ENCODE measurements at regions not wholly inside any gene's neighbourhood (a gene's known extent, or its start where the extent isn't known, plus 50 kb on each side); places are given as distances from the start of the nearest gene placed in this dataset.

GRCh38 chr2:63769915-63770314 is 71.8 kb upstream of the UGP2 start:
- TF ChIP-seq EZH2 (IDR thresholded peaks at IDR 0.05; ENCODE audit: insufficient read depth, poor library complexity, severe bottlenecking) (no peak), EZH2phosphoT487 (IDR thresholded peaks at IDR 0.05; ENCODE audit: insufficient read depth, low read depth) (no peak)

Measured in GM23248 (cell line).